ENCODE measurements at regions not wholly inside any gene's neighbourhood (a gene's known extent, or its start where the extent isn't known, plus 50 kb on each side); places are given as distances from the start of the nearest gene placed in this dataset.

GRCh38 chr5:93331241-93331640 lies 249.8 kb downstream of the NR2F1-AS1 start:
- no peak for TF ChIP-seq CTCF (IDR thresholded peaks at IDR 0.05; ENCODE audit: low read depth, low read length)
- H3K4me3 ChIP-seq (ENCODE audit: low read depth, low read length) = no peak overlapping the region

GRCh38 chr5:93330506-93330905 lies 250.5 kb downstream of the NR2F1-AS1 start:
- no peak for TF ChIP-seq CTCF (IDR thresholded peaks at IDR 0.05; ENCODE audit: low read depth, low read length)
- no peak overlapping the region for H3K4me3 ChIP-seq (ENCODE audit: low read depth, low read length)

GRCh38 chr5:93329756-93330155 lies 251.3 kb downstream of the NR2F1-AS1 start:
- H3K4me3 ChIP-seq (ENCODE audit: low read depth, low read length) = no peak overlapping the region
- no peak for TF ChIP-seq CTCF (IDR thresholded peaks at IDR 0.05; ENCODE audit: low read depth, low read length)

- H3K4me3 ChIP-seq (ENCODE audit: low read depth, low read length) = no peak overlapping the region
- no peak for TF ChIP-seq CTCF (IDR thresholded peaks at IDR 0.05; ENCODE audit: low read depth, low read length)
These were observed 252.2 kb downstream of the NR2F1-AS1 start for GRCh38 chr5:93328833-93329232.

- no peak overlapping the region for H3K4me3 ChIP-seq (ENCODE audit: low read depth, low read length)
- no peak for TF ChIP-seq CTCF (IDR thresholded peaks at IDR 0.05; ENCODE audit: low read depth, low read length)
These were observed 253.4 kb downstream of the NR2F1-AS1 start for GRCh38 chr5:93327605-93328004.

GRCh38 chr5:93325946-93326345 lies 255.1 kb downstream of the NR2F1-AS1 start:
- TF ChIP-seq CTCF (IDR thresholded peaks at IDR 0.05; ENCODE audit: low read depth, low read length) = no peak
- no peak overlapping the region for H3K4me3 ChIP-seq (ENCODE audit: low read depth, low read length)

- H3K4me3 ChIP-seq (ENCODE audit: low read depth, low read length) = no peak overlapping the region
- no peak for TF ChIP-seq CTCF (IDR thresholded peaks at IDR 0.05; ENCODE audit: low read depth, low read length)
These were observed 257.8 kb downstream of the NR2F1-AS1 start for GRCh38 chr5:93322974-93323860.

Data from WI38 (cell line).